ENCODE measurements at regions not wholly inside any gene's neighbourhood (a gene's known extent, or its start where the extent isn't known, plus 50 kb on each side); places are given as distances from the start of the nearest gene placed in this dataset.

DNA sequence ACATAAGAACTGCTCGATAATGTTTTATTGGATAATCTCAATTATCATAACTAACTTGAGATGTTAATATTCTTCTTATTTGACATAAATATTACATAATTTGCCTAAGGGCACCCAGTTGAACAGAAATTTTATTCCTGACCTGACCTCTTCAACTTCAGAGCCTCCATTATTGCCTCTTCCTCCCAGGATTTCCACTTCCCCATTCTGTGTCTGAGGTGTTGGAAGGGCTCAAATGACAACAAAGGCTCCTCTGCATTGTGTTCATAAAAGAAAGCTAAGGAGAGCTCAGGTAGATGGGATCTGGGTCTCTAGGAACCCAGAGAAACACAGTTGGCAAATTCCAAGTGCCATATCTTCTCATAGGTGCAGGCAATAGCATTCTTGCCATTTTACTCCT, 61.2 kb upstream of the ARHGAP20 start:
- no peak for TF ChIP-seq POLR2AphosphoS5 (IDR thresholded peaks at IDR 0.05; ENCODE audit: low read depth, low read length)
- TF ChIP-seq POLR2A (IDR thresholded peaks at IDR 0.05; ENCODE audit: low read depth, low read length), result no peak
- TF ChIP-seq TAF1 (IDR thresholded peaks at IDR 0.05; ENCODE audit: low read depth, low read length), result no peak
- TF ChIP-seq PAX5 (IDR thresholded peaks at IDR 0.05; ENCODE audit: insufficient read depth, low read length, severe bottlenecking), result no peak
- TF ChIP-seq POU2F2 (IDR thresholded peaks at IDR 0.05; ENCODE audit: low read depth, low read length), result no peak
- TF ChIP-seq SPI1 (IDR thresholded peaks at IDR 0.05; ENCODE audit: low read depth, low read length), result peak; percentile 58

Measured in GM12891 (cell line).